A549 (cell line): ENCODE measurements at regions not wholly inside any gene's neighbourhood (a gene's known extent, or its start where the extent isn't known, plus 50 kb on each side); places are given as distances from the start of the nearest gene placed in this dataset.

Source experiments
- CEBPB ChIP-seq, 2 experiments: fragments of >200 bp in 1 of 2; sonication (Bioruptor Twin) in 1 of 2; formaldehyde crosslinking in 1 of 2; IDR thresholded peaks; 2 replicates each; pipeline ENCODE4 v1.6.1; 2012 to 2016
- EP300 ChIP-seq, 2 experiments: fragments of >200 bp; sonication (Bioruptor Twin); formaldehyde crosslinking; IDR thresholded peaks; 2 replicates in 1 of 2; 3 replicates in 1 of 2; pipeline ENCODE4 v1.6.1; 2016 to 2017
- HOXB5 ChIP-seq: fragments of 250-450 bp; sonication (Bioruptor Pico); IDR thresholded peaks from 2 replicates; pipeline ENCODE4 v1.5.0; 2020; ENCODE audit warnings: mild to moderate bottlenecking, moderate library complexity
- JUN ChIP-seq, 2 experiments: fragments of >200 bp; sonication (Bioruptor Twin); formaldehyde crosslinking; IDR thresholded peaks; 2 replicates in 1 of 2; 3 replicates in 1 of 2; pipeline ENCODE4 v1.6.1; 2016 to 2017
- JUNB ChIP-seq: fragments of >200 bp; sonication (Bioruptor Twin); formaldehyde crosslinking; IDR thresholded peaks from 2 replicates; pipeline ENCODE4 v1.6.1; 2016
- MAFK ChIP-seq: fragments of 450-650 bp; IDR thresholded peaks from 2 replicates; pipeline ENCODE4 v1.6.1; 2014; ENCODE audit not compliant: partially characterized antibody
- POLR2A ChIP-seq: IDR thresholded peaks from 2 replicates; pipeline ENCODE4 v1.6.1; 2012; ENCODE audit warnings: mild to moderate bottlenecking, low read length
- POLR2AphosphoS2 ChIP-seq: conservative IDR thresholded peaks from 2 replicates; pipeline ENCODE4 v1.6.1; 2012; ENCODE audit warnings: low read length, improper control_type of control experiment, inconsistent platforms
- RCOR1 ChIP-seq: fragments of 150-350 bp; IDR thresholded peaks from 2 replicates; pipeline ENCODE4 v1.6.1; 2014; ENCODE audit warnings: antibody characterized with exemption, low read length, low read depth
- TP53 ChIP-seq: fragments of 250-450 bp; sonication (Bioruptor Pico); IDR thresholded peaks from 2 replicates; pipeline ENCODE4 v1.5.0; 2021; ENCODE audit warnings: mild to moderate bottlenecking, moderate library complexity
- TF ChIP-seq, protein P1 (sequence below): fragments of >200 bp; sonication (Bioruptor Twin); formaldehyde crosslinking; IDR thresholded peaks from 3 replicates; pipeline ENCODE4 v1.5.1; 2016

DNA sequence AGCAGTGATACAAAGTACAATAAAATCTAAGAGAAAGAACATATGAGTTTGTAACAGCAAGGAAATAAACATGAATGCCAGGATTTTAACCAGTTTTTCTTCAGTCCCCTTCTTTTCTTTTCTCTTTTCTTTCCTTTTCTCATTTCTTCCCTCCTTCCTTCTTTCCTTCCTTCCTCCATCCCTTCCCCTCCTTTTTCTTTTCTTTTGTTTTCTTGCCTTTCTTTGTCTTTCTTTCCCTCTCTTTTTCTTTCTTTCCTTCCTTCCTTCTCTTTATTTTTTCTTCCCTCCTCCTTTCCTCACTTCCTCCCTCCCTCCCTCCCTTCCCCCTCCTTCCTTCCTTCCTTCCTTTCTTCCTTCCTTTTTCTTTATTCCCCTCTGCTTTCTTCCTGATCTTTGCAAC lies 142.8 kb upstream of the SYT4 start:
- no peak for TF ChIP-seq POLR2AphosphoS2
- TF ChIP-seq EP300 (IDR thresholded peaks at IDR 0.05): no peak
- TF ChIP-seq, protein P1, sequence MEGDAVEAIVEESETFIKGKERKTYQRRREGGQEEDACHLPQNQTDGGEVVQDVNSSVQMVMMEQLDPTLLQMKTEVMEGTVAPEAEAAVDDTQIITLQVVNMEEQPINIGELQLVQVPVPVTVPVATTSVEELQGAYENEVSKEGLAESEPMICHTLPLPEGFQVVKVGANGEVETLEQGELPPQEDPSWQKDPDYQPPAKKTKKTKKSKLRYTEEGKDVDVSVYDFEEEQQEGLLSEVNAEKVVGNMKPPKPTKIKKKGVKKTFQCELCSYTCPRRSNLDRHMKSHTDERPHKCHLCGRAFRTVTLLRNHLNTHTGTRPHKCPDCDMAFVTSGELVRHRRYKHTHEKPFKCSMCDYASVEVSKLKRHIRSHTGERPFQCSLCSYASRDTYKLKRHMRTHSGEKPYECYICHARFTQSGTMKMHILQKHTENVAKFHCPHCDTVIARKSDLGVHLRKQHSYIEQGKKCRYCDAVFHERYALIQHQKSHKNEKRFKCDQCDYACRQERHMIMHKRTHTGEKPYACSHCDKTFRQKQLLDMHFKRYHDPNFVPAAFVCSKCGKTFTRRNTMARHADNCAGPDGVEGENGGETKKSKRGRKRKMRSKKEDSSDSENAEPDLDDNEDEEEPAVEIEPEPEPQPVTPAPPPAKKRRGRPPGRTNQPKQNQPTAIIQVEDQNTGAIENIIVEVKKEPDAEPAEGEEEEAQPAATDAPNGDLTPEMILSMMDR: no peak
- no peak for TF ChIP-seq JUN (IDR thresholded peaks at IDR 0.05)
- TF ChIP-seq CEBPB (IDR thresholded peaks at IDR 0.05): no peak
- no peak for TF ChIP-seq MAFK
- no peak for TF ChIP-seq HOXB5 (CRISPR knock-in tag)
- no peak for TF ChIP-seq TP53 (CRISPR knock-in tag)
- no peak for TF ChIP-seq JUNB
- no peak for TF ChIP-seq POLR2A
- no peak for TF ChIP-seq RCOR1
